Endothelial cell of umbilical vein (primary cell): ENCODE measurements at regions not wholly inside any gene's neighbourhood (a gene's known extent, or its start where the extent isn't known, plus 50 kb on each side); places are given as distances from the start of the nearest gene placed in this dataset.

ENCODE experiments used
- BruUV-seq: library from RNA; stranded (reverse); fragments of 400-500 nt; replicated peaks from 2 replicates; lab custom pipeline; 2021; lab: Mats Ljungman, UMichigan
- CTCF ChIA-PET: fragments of 300-600, 350-600 bp; sonication (Branson Sonifier 250); formaldehyde crosslinking; loops from one replicate; lab custom pipeline; 2021; ENCODE audit warnings: antibody characterized with exemption, inconsistent platforms; lab: Charles Lee
- POLR2A ChIA-PET: fragments of 300-600, 350-600 bp; sonication (Branson Sonifier 250); formaldehyde crosslinking; loops from one replicate; lab custom pipeline; 2021; ENCODE audit warnings: antibody characterized with exemption, inconsistent platforms; lab: Charles Lee
- DNase-seq: peaks from one replicate; pipeline ENCODE4 v3.0.0-alpha.2; 2011; ENCODE audit warnings: low read depth, low spot score
- FAIRE-seq: peaks from 2 replicates; lab custom pipeline; 2011; peaks lifted over from hg19 to GRCh38; lab: Jason Lieb, UNC
- H2AFZ ChIP-seq: 2 replicates; pipeline ENCODE4 v1.6.0; 2012; ENCODE audit warnings: low read depth, low read length, control low read depth, inconsistent platforms
- H3K27ac ChIP-seq: 2 replicates; pipeline ENCODE4 v1.5.1; 2011; ENCODE audit warnings: low read depth, mild to moderate bottlenecking, control low read depth, low read length, moderate library complexity; ENCODE audit not compliant: insufficient read depth
- H3K27me3 ChIP-seq, 2 experiments: 2 replicates each; pipeline versions ENCODE4 v1.6.0 to v1.6.1; 2011; ENCODE audit warnings: low read length in 2 of 2, mixed read lengths in 1 of 2; ENCODE audit not compliant: control insufficient read depth in 2 of 2, insufficient read depth in 2 of 2
- H3K36me3 ChIP-seq, 2 experiments: 2 replicates in 1 of 2; 3 replicates in 1 of 2; pipeline ENCODE4 v1.5.1; 2011; ENCODE audit warnings: low read length in 2 of 2, mild to moderate bottlenecking in 1 of 2, moderate library complexity in 1 of 2; ENCODE audit not compliant: control insufficient read depth in 2 of 2, insufficient read depth in 2 of 2; ENCODE audit errors: extremely low read depth in 1 of 2
- H3K4me1 ChIP-seq: 3 replicates; pipeline ENCODE4 v1.5.1; 2011; ENCODE audit warnings: mild to moderate bottlenecking, low read length; ENCODE audit not compliant: control insufficient read depth, insufficient read depth; ENCODE audit errors: extremely low read depth
- H3K4me2 ChIP-seq: 2 replicates; pipeline ENCODE4 v1.6.1; 2011; ENCODE audit warnings: low read length, control low read depth, mixed read lengths; ENCODE audit not compliant: insufficient read depth
- H3K4me3 ChIP-seq, 3 experiments: fragments of 200-600 bp in 1 of 3; sonication (generic), shearing (Covaris generic) in 1 of 3; replicated peaks in 1 of 3; 2 replicates each; pipeline ENCODE4 v1.5.1; 2011 to 2016; ENCODE audit warnings: control low read depth in 3 of 3, low read length in 3 of 3, mild to moderate bottlenecking in 2 of 3, inconsistent platforms in 1 of 3, low read depth in 1 of 3, moderate library complexity in 1 of 3; ENCODE audit not compliant: insufficient read depth in 1 of 3
- H3K79me2 ChIP-seq: 2 replicates; pipeline ENCODE4 v1.6.0; 2012; ENCODE audit warnings: low read length, inconsistent platforms; ENCODE audit not compliant: control insufficient read depth, insufficient read depth
- H3K9ac ChIP-seq: replicated peaks from 2 replicates; pipeline ENCODE3; 2011; ENCODE audit warnings: low read length, control low read depth; ENCODE audit not compliant: insufficient read depth; ENCODE audit errors: extremely low read depth
- H3K9me1 ChIP-seq: replicated peaks from 3 replicates; pipeline ENCODE4 v1.6.0; 2011; ENCODE audit warnings: mild to moderate bottlenecking, low read length; ENCODE audit not compliant: control insufficient read depth, insufficient read depth; ENCODE audit errors: extremely low read depth
- H3K9me3 ChIP-seq: replicated peaks from 2 replicates; pipeline ENCODE4 v1.5.1; 2012; ENCODE audit warnings: low read length, inconsistent platforms; ENCODE audit not compliant: control insufficient read depth, insufficient read depth
- H4K20me1 ChIP-seq: replicated peaks from 2 replicates; pipeline ENCODE3; 2011; ENCODE audit warnings: mild to moderate bottlenecking, low read length; ENCODE audit not compliant: control insufficient read depth, insufficient read depth; ENCODE audit errors: extremely low read depth
- CTCF ChIP-seq, 2 donors: IDR thresholded peaks; 1 replicate in 1 of 2; 2 replicates in 1 of 2; pipeline ENCODE4 v1.5.1; 2011; ENCODE audit warnings: low read length in 2 of 2, mild to moderate bottlenecking in 2 of 2, moderate library complexity in 2 of 2, control low read depth in 1 of 2, inconsistent platforms in 1 of 2, low read depth in 1 of 2; ENCODE audit not compliant: insufficient read depth in 1 of 2; ENCODE audit errors: extremely low read depth in 1 of 2
- EZH2 ChIP-seq: IDR thresholded peaks from 2 replicates; pipeline ENCODE4 v1.6.1; 2012; ENCODE audit warnings: borderline replicate concordance, low read depth, mild to moderate bottlenecking, moderate library complexity, low read length, inconsistent platforms; ENCODE audit not compliant: severe bottlenecking
- FOS ChIP-seq: IDR thresholded peaks from 2 replicates; pipeline ENCODE4 v1.6.1; 2011; ENCODE audit warnings: mild to moderate bottlenecking, low read length, moderate library complexity, borderline replicate concordance; ENCODE audit not compliant: insufficient read depth
- GATA2 ChIP-seq: IDR thresholded peaks from 2 replicates; pipeline ENCODE4 v1.7.0; 2011; ENCODE audit warnings: low read depth, mild to moderate bottlenecking, moderate library complexity, mixed read lengths, low read length; ENCODE audit not compliant: insufficient read length, insufficient read depth
- JUN ChIP-seq: IDR thresholded peaks from 2 replicates; pipeline ENCODE4 v1.6.1; 2011; ENCODE audit warnings: borderline replicate concordance, low read depth; ENCODE audit not compliant: insufficient read length, insufficient read depth
- MAX ChIP-seq: IDR thresholded peaks from 2 replicates; pipeline ENCODE4 v1.6.1; 2011; ENCODE audit not compliant: insufficient read depth, insufficient read length
- MYC ChIP-seq: IDR thresholded peaks from one replicate; pipeline ENCODE4 v1.6.1; 2011; ENCODE audit warnings: mild to moderate bottlenecking, low read depth, low read length
- POLR2A ChIP-seq: IDR thresholded peaks from 2 replicates; pipeline ENCODE4 v1.6.1; 2012; ENCODE audit warnings: low read depth, mild to moderate bottlenecking, control low read depth, low read length
- POLR2AphosphoS5 ChIP-seq: IDR thresholded peaks from 2 replicates; pipeline ENCODE4 v1.6.1; 2012; ENCODE audit warnings: low read depth, mild to moderate bottlenecking, control low read depth, low read length, moderate library complexity; ENCODE audit not compliant: insufficient read depth
- dilution Hi-C: fragments of 300-500 bp; cut with MboI; formaldehyde crosslinking; loops from one replicate; pipeline ENCODE4 v1.15.0; 2019; ENCODE audit warnings: low sequenced_read_pairs; ENCODE audit not compliant: extremely low pct_ligation_motif_present
- intact Hi-C: fragments of 100-400 bp; cut with micrococcal nuclease; formaldehyde crosslinking; loops from one replicate; pipeline ENCODE4 v1.10.0; 2022

- Histone ChIP-seq H3K79me2 (no peaks in the 10 kb centered on the region), H3K36me3 (no peaks in the 10 kb centered on the region), H3K4me2 (no peak overlapping the region), H3K9me3 (no peaks in the 10 kb centered on the region), H4K20me1 (no peaks in the 10 kb centered on the region), H3K27me3 (no peaks in the 10 kb centered on the region), H3K4me3 (no peak overlapping the region), H3K27ac (no peak overlapping the region), H3K9ac (no peak overlapping the region), H3K9me1 (no peaks in the 10 kb centered on the region), H2AFZ (no peak overlapping the region), H3K4me1 (no peaks in the 10 kb centered on the region)
- intact Hi-C loops (no loop called here), dilution Hi-C loops (no loop called here)
- ChIA-PET CTCF (no interaction called here), POLR2A (no interaction called here)
- DNase-seq (no peak), FAIRE-seq (no peak)
- TF ChIP-seq GATA2 (no peak), POLR2A (no peak), POLR2AphosphoS5 (no peak), MYC (no peak), JUN (no peak), CTCF (IDR thresholded peaks at IDR 0.05; ENCODE audit: extremely low read depth in 1 of 2, insufficient read depth in 1 of 2, low read depth in 1 of 2, low read length in 2 of 2) (no peak), FOS (no peak), MAX (no peak), EZH2 (no peak)
- BruUV-seq: no TSS peak
Observed at GRCh38 chrX:127884921-127885320, 167.3 kb downstream of the ACTRT1 start.
